ENCODE measurements at regions not wholly inside any gene's neighbourhood (a gene's known extent, or its start where the extent isn't known, plus 50 kb on each side); places are given as distances from the start of the nearest gene placed in this dataset.

DNA sequence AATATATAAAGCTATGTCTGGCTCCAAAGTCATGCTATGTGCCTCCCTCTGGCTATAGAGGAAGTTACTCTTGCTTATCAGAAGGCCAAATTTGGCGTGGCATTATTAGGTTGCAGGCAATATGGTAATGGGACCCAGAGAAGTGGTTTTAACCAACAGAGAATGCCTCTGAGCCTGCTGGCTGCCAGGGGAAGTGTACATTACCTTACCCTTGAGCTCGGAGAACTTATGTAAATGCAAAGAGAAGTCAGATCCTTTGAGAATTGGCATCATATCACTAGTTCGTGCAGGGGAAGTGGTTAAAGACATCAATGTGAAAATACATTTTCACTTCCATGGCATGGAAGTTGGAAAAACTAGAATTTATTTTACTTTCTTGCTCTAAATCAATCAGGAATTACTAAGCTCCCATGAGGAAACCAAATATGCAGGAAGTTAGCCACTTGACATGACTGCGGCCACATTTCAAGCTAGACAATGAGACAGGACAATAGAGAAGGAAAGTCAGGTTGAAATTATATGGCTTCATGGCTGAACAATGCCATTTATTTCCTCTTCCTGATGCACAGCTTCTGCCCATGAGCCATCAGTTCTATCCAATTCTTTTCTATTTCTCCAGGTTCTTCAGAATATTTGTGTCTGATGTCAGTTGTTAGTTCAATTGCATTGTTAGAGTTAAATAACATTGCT is 134.0 kb upstream of the PHACTR1 start:
- TF ChIP-seq, protein P1, sequence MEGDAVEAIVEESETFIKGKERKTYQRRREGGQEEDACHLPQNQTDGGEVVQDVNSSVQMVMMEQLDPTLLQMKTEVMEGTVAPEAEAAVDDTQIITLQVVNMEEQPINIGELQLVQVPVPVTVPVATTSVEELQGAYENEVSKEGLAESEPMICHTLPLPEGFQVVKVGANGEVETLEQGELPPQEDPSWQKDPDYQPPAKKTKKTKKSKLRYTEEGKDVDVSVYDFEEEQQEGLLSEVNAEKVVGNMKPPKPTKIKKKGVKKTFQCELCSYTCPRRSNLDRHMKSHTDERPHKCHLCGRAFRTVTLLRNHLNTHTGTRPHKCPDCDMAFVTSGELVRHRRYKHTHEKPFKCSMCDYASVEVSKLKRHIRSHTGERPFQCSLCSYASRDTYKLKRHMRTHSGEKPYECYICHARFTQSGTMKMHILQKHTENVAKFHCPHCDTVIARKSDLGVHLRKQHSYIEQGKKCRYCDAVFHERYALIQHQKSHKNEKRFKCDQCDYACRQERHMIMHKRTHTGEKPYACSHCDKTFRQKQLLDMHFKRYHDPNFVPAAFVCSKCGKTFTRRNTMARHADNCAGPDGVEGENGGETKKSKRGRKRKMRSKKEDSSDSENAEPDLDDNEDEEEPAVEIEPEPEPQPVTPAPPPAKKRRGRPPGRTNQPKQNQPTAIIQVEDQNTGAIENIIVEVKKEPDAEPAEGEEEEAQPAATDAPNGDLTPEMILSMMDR (IDR thresholded peaks at IDR 0.05; ENCODE audit: insufficient read depth, low read depth, low read length, missing control alignments), result no peak
- no peak for DNase-seq (ENCODE audit: low read depth)
- no peak overlapping the region for H3K4me3 ChIP-seq (ENCODE audit: low read length)

GRCh38 chr6:12584631-12585405 is 131.7 kb upstream of the PHACTR1 start:
- TF ChIP-seq, protein P1 (IDR thresholded peaks at IDR 0.05; ENCODE audit: insufficient read depth, low read depth, low read length, missing control alignments), result no peak
- DNase-seq (ENCODE audit: low read depth), result peak; percentile 55
- no peak overlapping the region for H3K4me3 ChIP-seq (ENCODE audit: low read length)

DNA sequence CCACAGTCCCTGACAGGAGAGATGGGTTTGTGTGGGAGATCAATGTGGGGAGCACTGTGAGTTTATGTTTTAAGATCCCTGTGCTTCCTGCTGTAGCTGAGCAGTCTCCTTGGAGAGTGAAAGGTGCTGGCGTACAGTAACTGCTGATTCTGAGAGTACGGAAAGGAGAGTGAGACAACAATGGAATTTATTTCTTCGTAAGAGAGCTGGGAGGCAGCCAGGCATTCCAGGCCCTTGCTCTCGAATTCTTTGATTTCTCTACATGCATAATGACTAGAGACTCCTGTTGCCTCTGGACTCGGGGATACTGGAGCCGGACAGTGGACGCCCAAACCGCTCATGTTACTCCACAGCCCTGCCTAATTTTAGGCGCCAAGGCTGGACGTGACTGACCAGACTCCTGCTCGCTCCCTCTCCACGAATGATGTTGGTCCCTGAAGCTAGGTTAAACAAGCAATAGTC is 131.0 kb upstream of the PHACTR1 start:
- no peak overlapping the region for H3K4me3 ChIP-seq (ENCODE audit: low read length)
- DNase-seq (ENCODE audit: low read depth), result no peak
- TF ChIP-seq, protein P1 (IDR thresholded peaks at IDR 0.05; ENCODE audit: insufficient read depth, low read depth, low read length, missing control alignments), result no peak

DNA sequence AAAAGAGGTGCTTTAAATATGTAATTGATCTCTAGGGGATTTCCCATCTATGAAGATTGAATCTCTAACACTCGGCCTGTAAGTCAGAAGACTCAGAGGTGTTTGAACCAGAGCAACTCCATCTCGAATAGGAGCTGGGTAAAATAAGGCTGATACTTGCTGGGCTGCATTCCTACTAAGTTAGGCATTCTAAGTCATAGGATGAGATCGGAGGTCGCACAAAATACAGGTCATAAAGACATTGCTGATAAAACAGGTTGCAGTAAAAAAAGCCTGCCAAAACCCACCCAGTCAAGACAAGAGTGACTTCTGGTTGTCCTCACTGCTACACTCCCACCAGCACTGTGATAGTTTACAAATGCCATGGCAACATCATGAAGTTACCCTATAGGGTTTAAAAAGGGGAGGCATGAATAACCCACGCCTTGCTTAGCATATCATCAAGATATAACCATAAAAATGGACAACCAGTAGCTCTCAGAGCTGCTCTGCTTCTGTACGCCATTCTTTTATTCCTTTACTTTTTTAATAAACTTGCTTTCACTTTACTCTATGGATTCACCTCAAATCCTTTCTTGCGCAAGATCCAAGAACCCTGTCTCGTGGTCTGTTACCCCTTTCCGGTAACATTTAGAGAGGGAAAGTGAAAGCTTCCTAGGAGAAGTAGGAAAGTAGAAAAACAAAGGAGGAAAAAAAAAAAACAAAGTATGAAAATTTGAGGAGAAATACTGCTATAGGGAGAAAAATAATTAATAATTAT is 129.7 kb upstream of the PHACTR1 start:
- TF ChIP-seq, protein P1 (IDR thresholded peaks at IDR 0.05; ENCODE audit: insufficient read depth, low read depth, low read length, missing control alignments), result no peak
- no peak overlapping the region for H3K4me3 ChIP-seq (ENCODE audit: low read length)
- DNase-seq (ENCODE audit: low read depth), result peak; percentile 62

- TF ChIP-seq, protein P1 (IDR thresholded peaks at IDR 0.05; ENCODE audit: insufficient read depth, low read depth, low read length, missing control alignments), result no peak
- no peak overlapping the region for H3K4me3 ChIP-seq (ENCODE audit: low read length)
- DNase-seq (ENCODE audit: low read depth), result no peak
Measured at GRCh38 chr6:12590901-12591300, 125.7 kb upstream of the PHACTR1 start.

DNA sequence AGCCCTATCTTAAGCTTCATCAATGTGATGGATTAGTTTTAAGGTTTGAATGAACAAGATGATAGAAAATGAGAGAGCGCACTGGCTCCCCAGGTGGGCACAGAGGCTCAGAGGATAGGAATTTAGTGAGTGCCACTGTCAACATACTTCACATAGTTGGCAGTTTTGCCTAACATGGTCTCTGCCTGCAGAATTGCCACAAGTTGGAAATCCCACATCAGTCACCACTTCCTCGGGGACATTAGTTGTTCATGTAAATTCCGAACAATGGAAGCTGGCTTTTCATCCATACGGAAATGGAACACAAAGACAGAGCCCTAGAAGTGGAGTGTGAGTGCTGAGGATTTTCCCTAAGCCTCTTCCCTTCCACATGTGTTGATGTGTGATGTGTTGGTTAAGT is 123.9 kb upstream of the PHACTR1 start:
- DNase-seq (ENCODE audit: low read depth), result peak; percentile 83
- H3K4me3 ChIP-seq (ENCODE audit: low read length), result no peak overlapping the region
- TF ChIP-seq, protein P1 (IDR thresholded peaks at IDR 0.05; ENCODE audit: insufficient read depth, low read depth, low read length, missing control alignments), result no peak
